Activated T-cell treated with anti-CD3 and anti-CD28 coated beads, Interleukin-2, amount 50 U/mL, for 72 hours (primary cell): ENCODE measurements at regions not wholly inside any gene's neighbourhood (a gene's known extent, or its start where the extent isn't known, plus 50 kb on each side); places are given as distances from the start of the nearest gene placed in this dataset.
"Not testable (repeated sequence)": the region's sequence is repeated elsewhere in the genome, so short reads cannot be mapped to it uniquely, and the experiment has no call there.

Experiments used
- ATAC-seq, 2 donors: fragments of 150-1000 bp; cut with Tn5 transposase; replicated peaks in 1 of 2; 2 replicates each; pipeline ENCODE4 v1.10.0; 2021; ENCODE audit warnings: moderate library complexity in 2 of 2, mild to moderate bottlenecking in 1 of 2
- DNase-seq, 2 donors: peaks; one replicate each; pipeline ENCODE4 v3.0.0; 2021 to 2022; ENCODE audit warnings: mixed read lengths in 1 of 2
- H3K27ac Mint-ChIP-seq: one replicate; pipeline ENCODE4 v1.8.0; 2022; ENCODE audit warnings: mild to moderate bottlenecking, moderate library complexity, mixed read lengths
- H3K27me3 Mint-ChIP-seq: one replicate; pipeline ENCODE4 v1.8.0; 2022; ENCODE audit warnings: low read depth, mixed read lengths
- H3K36me3 Mint-ChIP-seq, 2 donors: one replicate each; pipeline ENCODE4 v1.8.0; 2022; ENCODE audit warnings: mixed read lengths in 2 of 2, mild to moderate bottlenecking in 1 of 2; ENCODE audit not compliant: insufficient read depth in 2 of 2
- H3K4me1 Mint-ChIP-seq: one replicate; pipeline ENCODE4 v1.8.0; 2022; ENCODE audit warnings: low read depth, mixed read lengths
- H3K4me3 Mint-ChIP-seq, 2 donors: one replicate each; pipeline ENCODE4 v1.8.0; 2022; ENCODE audit warnings: mild to moderate bottlenecking in 2 of 2, mixed read lengths in 2 of 2, moderate library complexity in 2 of 2
- H3K9me3 Mint-ChIP-seq, 2 donors: one replicate each; pipeline ENCODE4 v1.8.0; 2022; ENCODE audit warnings: mixed read lengths in 2 of 2

GRCh38 chr13:24931450-24932251 lies 164.3 kb upstream of the PABPC3 start:
- Mint-ChIP-seq H3K4me3 (peak overlapping the region; percentile 47 to 49), H3K4me1 (peaks cover 8% of the 10 kb centered on the region), H3K27me3 (peaks cover 38% of the 10 kb centered on the region), H3K27ac (no peak overlapping the region), H3K36me3 (peaks cover 0 to 2% of the 10 kb centered on the region in 2 donors), H3K9me3 (no peaks in the 10 kb centered on the region)
- ATAC-seq (no peak), DNase-seq (no peak)

- not testable (repeated sequence) for H3K4me1 Mint-ChIP-seq, DNase-seq, H3K9me3 Mint-ChIP-seq, ATAC-seq, H3K36me3 Mint-ChIP-seq, H3K4me3 Mint-ChIP-seq, H3K27ac Mint-ChIP-seq
- H3K27me3 Mint-ChIP-seq, result peaks cover 50% of the 10 kb centered on the region
Observed at GRCh38 chr13:24933106-24934023, 162.6 kb upstream of the PABPC3 start.

- not testable (repeated sequence) for H3K36me3 Mint-ChIP-seq, H3K27ac Mint-ChIP-seq, H3K4me1 Mint-ChIP-seq, H3K9me3 Mint-ChIP-seq, DNase-seq, H3K4me3 Mint-ChIP-seq, ATAC-seq
- peaks cover 53% of the 10 kb centered on the region for H3K27me3 Mint-ChIP-seq
Observed at GRCh38 chr13:24934024-24934385, 161.9 kb upstream of the PABPC3 start.

GRCh38 chr13:24938966-24939365 lies 157.0 kb upstream of the PABPC3 start:
- no peak overlapping the region for H3K27ac Mint-ChIP-seq
- H3K4me3 Mint-ChIP-seq, result no peak overlapping the region
- H3K4me1 Mint-ChIP-seq, result no peaks in the 10 kb centered on the region
- DNase-seq (no peak), ATAC-seq (no peak)
- H3K27me3 Mint-ChIP-seq, result peaks cover 33% of the 10 kb centered on the region
- H3K9me3 Mint-ChIP-seq, result no peaks in the 10 kb centered on the region
- peaks cover 0 to 4% of the 10 kb centered on the region in 2 donors for H3K36me3 Mint-ChIP-seq

- H3K27me3 Mint-ChIP-seq, result peaks cover 36% of the 10 kb centered on the region
- H3K36me3 Mint-ChIP-seq, H3K4me3 Mint-ChIP-seq, ATAC-seq, DNase-seq, H3K9me3 Mint-ChIP-seq, H3K27ac Mint-ChIP-seq, H3K4me1 Mint-ChIP-seq: not testable (repeated sequence)
Observed at GRCh38 chr13:24941023-24941713, 154.8 kb upstream of the PABPC3 start.

GRCh38 chr13:24943136-24943535 lies 152.8 kb upstream of the PABPC3 start:
- ATAC-seq (no peak), DNase-seq (no peak)
- H3K4me1 Mint-ChIP-seq, result peaks cover 12% of the 10 kb centered on the region
- H3K4me3 Mint-ChIP-seq, result no peak overlapping the region
- peaks cover 0 to 2% of the 10 kb centered on the region in 2 donors for H3K9me3 Mint-ChIP-seq
- no peak overlapping the region for H3K27ac Mint-ChIP-seq
- peaks cover 0 to under 1% of the 10 kb centered on the region in 2 donors for H3K36me3 Mint-ChIP-seq
- peaks cover 46% of the 10 kb centered on the region for H3K27me3 Mint-ChIP-seq

- not testable (repeated sequence) for H3K36me3 Mint-ChIP-seq, H3K27ac Mint-ChIP-seq, H3K4me3 Mint-ChIP-seq, ATAC-seq, DNase-seq, H3K9me3 Mint-ChIP-seq
- peaks cover 19% of the 10 kb centered on the region for H3K4me1 Mint-ChIP-seq
- H3K27me3 Mint-ChIP-seq, result peaks cover 42% of the 10 kb centered on the region
Observed at GRCh38 chr13:24944073-24944472, 151.9 kb upstream of the PABPC3 start.

- not testable (repeated sequence) for H3K27ac Mint-ChIP-seq, H3K36me3 Mint-ChIP-seq, H3K9me3 Mint-ChIP-seq, DNase-seq
- peak in 1 of 2 donors; percentile 30 for ATAC-seq
- Mint-ChIP-seq H3K4me3 (peak overlapping the region; percentile 13 to 44), H3K4me1 (peaks cover 24% of the 10 kb centered on the region), H3K27me3 (peaks cover 36% of the 10 kb centered on the region)
Observed at GRCh38 chr13:24948977-24949376, 147.0 kb upstream of the PABPC3 start.

- not testable (repeated sequence) for H3K4me3 Mint-ChIP-seq, H3K36me3 Mint-ChIP-seq, ATAC-seq, H3K27ac Mint-ChIP-seq, H3K9me3 Mint-ChIP-seq, DNase-seq
- Mint-ChIP-seq H3K4me1 (peaks cover 24% of the 10 kb centered on the region), H3K27me3 (peaks cover 35% of the 10 kb centered on the region)
Observed at GRCh38 chr13:24950611-24951010, 145.3 kb upstream of the PABPC3 start.

GRCh38 chr13:24967970-24968369 lies 128.0 kb upstream of the PABPC3 start:
- not testable (repeated sequence) for ATAC-seq

GRCh38 chr13:24968416-24968815 lies 127.5 kb upstream of the PABPC3 start:
- peak overlapping the region in 1 of 2 donors; percentile 32 for H3K4me3 Mint-ChIP-seq
- H3K27ac Mint-ChIP-seq, result not testable (repeated sequence)

More at GRCh38 chr13:24967970-24968369, 128.0 kb upstream of the PABPC3 start:
- H3K4me3 Mint-ChIP-seq, H3K9me3 Mint-ChIP-seq, H3K36me3 Mint-ChIP-seq, H3K27ac Mint-ChIP-seq, DNase-seq, H3K4me1 Mint-ChIP-seq: not testable (repeated sequence)
- peaks cover 11% of the 10 kb centered on the region for H3K27me3 Mint-ChIP-seq

GRCh38 chr13:24973102-24973501 lies 122.8 kb upstream of the PABPC3 start:
- peaks cover 21% of the 10 kb centered on the region for H3K27me3 Mint-ChIP-seq
- H3K27ac Mint-ChIP-seq, H3K4me1 Mint-ChIP-seq, H3K4me3 Mint-ChIP-seq, H3K36me3 Mint-ChIP-seq, ATAC-seq, DNase-seq, H3K9me3 Mint-ChIP-seq: not testable (repeated sequence)

More at GRCh38 chr13:24968416-24968815, 127.5 kb upstream of the PABPC3 start:
- not testable (repeated sequence) for ATAC-seq, H3K36me3 Mint-ChIP-seq, H3K4me1 Mint-ChIP-seq, H3K9me3 Mint-ChIP-seq
- peaks cover 11% of the 10 kb centered on the region for H3K27me3 Mint-ChIP-seq
- peak in 1 of 2 donors; percentile 22 for DNase-seq
